PC-9 (cell line): ENCODE measurements at regions not wholly inside any gene's neighbourhood (a gene's known extent, or its start where the extent isn't known, plus 50 kb on each side); places are given as distances from the start of the nearest gene placed in this dataset.
A peak's percentile ranks its signal among the peaks of the same experiment; 100 is the strongest.

Experiments
- BruUV-seq: library from RNA; stranded (reverse); fragments of 400-500 nt; replicated peaks from 2 replicates; lab custom pipeline; 2021; lab: Mats Ljungman, UMichigan
- CTCF ChIA-PET: fragments of 300-600 bp; sonication (Branson Sonifier 250); formaldehyde crosslinking; loops from one replicate; lab custom pipeline; 2022; ENCODE audit warnings: antibody characterized with exemption; lab: Charles Lee
- POLR2A ChIA-PET: fragments of 300-600 bp; sonication (Branson Sonifier 250); formaldehyde crosslinking; loops from one replicate; lab custom pipeline; 2022; ENCODE audit warnings: antibody characterized with exemption; ENCODE audit not compliant: unreplicated experiment; lab: Charles Lee
- DNase-seq, 2 experiments: peaks; one replicate each; pipeline versions ENCODE4 v3.0.0 to v3.0.0-alpha.2; 2015 to 2022; ENCODE audit warnings: mixed read lengths in 1 of 2
- H2AFZ ChIP-seq: fragments of 200-600 bp; sonication (generic); 2 replicates; pipeline ENCODE4 v1.8.1; 2017; ENCODE audit warnings: antibody characterized with exemption
- H3F3A ChIP-seq: fragments of 200-600 bp; sonication (generic); 2 replicates; pipeline ENCODE4 v1.8.1; 2017; ENCODE audit warnings: antibody characterized with exemption, mild to moderate bottlenecking, low read depth; ENCODE audit not compliant: insufficient read depth
- H3K27ac ChIP-seq: fragments of 200-600 bp; sonication (generic); 2 replicates; pipeline ENCODE4 v1.6.1; 2016; ENCODE audit warnings: mixed run types
- H3K27me3 ChIP-seq: fragments of 200-600 bp; sonication (generic); 2 replicates; pipeline ENCODE4 v1.6.1; 2016; ENCODE audit warnings: low read depth, mixed run types; ENCODE audit not compliant: insufficient read depth
- H3K36me3 ChIP-seq: fragments of 200-600 bp; sonication (generic); 2 replicates; pipeline ENCODE4 v1.6.1; 2016; ENCODE audit warnings: low read depth, mixed run types
- H3K4me1 ChIP-seq: fragments of 200-600 bp; sonication (generic); replicated peaks from 2 replicates; pipeline ENCODE4 v1.6.1; 2016; ENCODE audit warnings: mixed run types; ENCODE audit not compliant: insufficient read depth
- H3K4me2 ChIP-seq: fragments of 200-600 bp; sonication (generic); 2 replicates; pipeline ENCODE4 v1.6.1; 2017; ENCODE audit warnings: mixed run types
- H3K4me3 ChIP-seq: fragments of 200-600 bp; sonication (generic); 2 replicates; pipeline ENCODE4 v1.6.1; 2016; ENCODE audit warnings: mixed run types
- H3K79me2 ChIP-seq: fragments of 200-600 bp; sonication (generic); 2 replicates; pipeline ENCODE4 v1.6.1; 2017; ENCODE audit warnings: low read depth, mixed run types
- H3K9me2 ChIP-seq: fragments of 200-600 bp; sonication (generic); 2 replicates; pipeline ENCODE4 v1.8.1; 2017; ENCODE audit warnings: mild to moderate bottlenecking; ENCODE audit not compliant: insufficient read depth
- H3K9me3 ChIP-seq: fragments of 200-600 bp; sonication (generic); 2 replicates; pipeline ENCODE4 v1.8.1; 2016; ENCODE audit warnings: low read depth; ENCODE audit not compliant: insufficient read depth
- H4K20me1 ChIP-seq: fragments of 200-600 bp; sonication (generic); 2 replicates; pipeline ENCODE4 v1.8.1; 2017; ENCODE audit not compliant: insufficient read depth
- EZH2 ChIP-seq: fragments of 200-600 bp; sonication (generic); IDR thresholded peaks from 2 replicates; pipeline ENCODE4 v1.8.0; 2017; ENCODE audit warnings: antibody characterized with exemption, low read depth
- intact Hi-C: fragments of 100-400 bp; cut with micrococcal nuclease; formaldehyde crosslinking; loops from one replicate; pipeline ENCODE4 v1.10.0; 2022; ENCODE audit not compliant: unreplicated experiment
- TF ChIP-seq, protein P1 (sequence below): fragments of 200-600 bp; sonication (generic); conservative IDR thresholded peaks from 2 replicates; pipeline ENCODE4 v1.6.1; 2017; ENCODE audit warnings: mixed run types, antibody characterized with exemption, mild to moderate bottlenecking, moderate library complexity

- no peaks in the 10 kb centered on the region for H4K20me1 ChIP-seq
- H3F3A ChIP-seq, result no peaks in the 10 kb centered on the region
- no peaks in the 10 kb centered on the region for H3K36me3 ChIP-seq
- no peak for TF ChIP-seq EZH2
- TF ChIP-seq, protein P1, sequence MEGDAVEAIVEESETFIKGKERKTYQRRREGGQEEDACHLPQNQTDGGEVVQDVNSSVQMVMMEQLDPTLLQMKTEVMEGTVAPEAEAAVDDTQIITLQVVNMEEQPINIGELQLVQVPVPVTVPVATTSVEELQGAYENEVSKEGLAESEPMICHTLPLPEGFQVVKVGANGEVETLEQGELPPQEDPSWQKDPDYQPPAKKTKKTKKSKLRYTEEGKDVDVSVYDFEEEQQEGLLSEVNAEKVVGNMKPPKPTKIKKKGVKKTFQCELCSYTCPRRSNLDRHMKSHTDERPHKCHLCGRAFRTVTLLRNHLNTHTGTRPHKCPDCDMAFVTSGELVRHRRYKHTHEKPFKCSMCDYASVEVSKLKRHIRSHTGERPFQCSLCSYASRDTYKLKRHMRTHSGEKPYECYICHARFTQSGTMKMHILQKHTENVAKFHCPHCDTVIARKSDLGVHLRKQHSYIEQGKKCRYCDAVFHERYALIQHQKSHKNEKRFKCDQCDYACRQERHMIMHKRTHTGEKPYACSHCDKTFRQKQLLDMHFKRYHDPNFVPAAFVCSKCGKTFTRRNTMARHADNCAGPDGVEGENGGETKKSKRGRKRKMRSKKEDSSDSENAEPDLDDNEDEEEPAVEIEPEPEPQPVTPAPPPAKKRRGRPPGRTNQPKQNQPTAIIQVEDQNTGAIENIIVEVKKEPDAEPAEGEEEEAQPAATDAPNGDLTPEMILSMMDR, result no peak
- BruUV-seq, result no TSS peak
- no peaks in the 10 kb centered on the region for H3K27me3 ChIP-seq
- peak overlapping the region; percentile 64; the same call in 1 of the 2 replicates for H2AFZ ChIP-seq
- no peaks in the 10 kb centered on the region for H3K9me2 ChIP-seq
- no peaks in the 10 kb centered on the region for H3K9me3 ChIP-seq
- intact Hi-C loops, result no loop called here
- ChIA-PET POLR2A (no interaction called here), CTCF (no interaction called here)
- H3K79me2 ChIP-seq, result no peaks in the 10 kb centered on the region
- H3K4me1 ChIP-seq, result no peaks in the 10 kb centered on the region
- H3K4me3 ChIP-seq, result no peak overlapping the region
- H3K27ac ChIP-seq, result no peak overlapping the region
- H3K4me2 ChIP-seq, result no peak overlapping the region
- no peak for DNase-seq
Observed at GRCh38 chr5:105207066-105207465, 1644.5 kb upstream of the NUDT12 start.

DNA sequence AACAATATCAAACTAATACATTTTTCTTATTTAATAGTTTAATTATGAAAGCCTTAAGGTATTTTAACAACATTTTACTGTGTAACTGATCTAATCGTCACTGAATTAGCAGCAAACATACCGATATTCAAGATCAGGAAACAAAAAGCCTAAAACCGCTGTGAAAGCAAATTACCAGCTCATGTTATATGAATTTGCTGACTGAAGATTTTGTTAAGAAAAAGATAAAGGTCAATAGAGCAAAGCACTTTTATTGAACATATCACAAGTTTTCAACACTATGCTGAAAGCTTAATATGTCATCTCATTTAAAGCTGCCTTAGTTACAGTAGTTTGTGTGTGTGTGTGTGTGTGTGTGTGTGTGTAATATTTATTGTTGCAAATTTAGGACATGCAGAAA, 1634.9 kb upstream of the NUDT12 start:
- ChIA-PET CTCF (no interaction called here), POLR2A (no interaction called here)
- H2AFZ ChIP-seq, result no peak overlapping the region
- intact Hi-C loops, result no loop called here
- H3K4me3 ChIP-seq, result no peak overlapping the region
- no peaks in the 10 kb centered on the region for H4K20me1 ChIP-seq
- TF ChIP-seq, protein P1, result no peak
- TF ChIP-seq EZH2, result no peak
- no peaks in the 10 kb centered on the region for H3K36me3 ChIP-seq
- BruUV-seq, result no TSS peak
- no peaks in the 10 kb centered on the region for H3K4me1 ChIP-seq
- H3K9me2 ChIP-seq, result no peaks in the 10 kb centered on the region
- no peak overlapping the region for H3K27ac ChIP-seq
- no peaks in the 10 kb centered on the region for H3F3A ChIP-seq
- DNase-seq, result no peak
- H3K9me3 ChIP-seq, result no peaks in the 10 kb centered on the region
- H3K79me2 ChIP-seq, result no peaks in the 10 kb centered on the region
- H3K27me3 ChIP-seq, result no peaks in the 10 kb centered on the region
- no peak overlapping the region for H3K4me2 ChIP-seq

GRCh38 chr5:105195765-105196164, 1633.2 kb upstream of the NUDT12 start:
- CTCF ChIA-PET, result no interaction called here
- TF ChIP-seq EZH2, result no peak
- TF ChIP-seq, protein P1, result no peak
- no peaks in the 10 kb centered on the region for H3K4me1 ChIP-seq
- H3K27ac ChIP-seq, result no peak overlapping the region
- no TSS peak for BruUV-seq
- no peaks in the 10 kb centered on the region for H3F3A ChIP-seq
- no peaks in the 10 kb centered on the region for H3K9me2 ChIP-seq
- no peaks in the 10 kb centered on the region for H3K36me3 ChIP-seq
- POLR2A ChIA-PET, result no interaction called here
- intact Hi-C loops, result no loop called here
- no peak overlapping the region for H2AFZ ChIP-seq
- no peak overlapping the region for H3K4me3 ChIP-seq
- no peaks in the 10 kb centered on the region for H3K79me2 ChIP-seq
- H3K27me3 ChIP-seq, result no peaks in the 10 kb centered on the region
- H3K4me2 ChIP-seq, result no peak overlapping the region
- no peaks in the 10 kb centered on the region for H3K9me3 ChIP-seq
- no peak for DNase-seq
- no peaks in the 10 kb centered on the region for H4K20me1 ChIP-seq
